Nephron progenitor cell (in vitro differentiated cells): ENCODE measurements at regions not wholly inside any gene's neighbourhood (a gene's known extent, or its start where the extent isn't known, plus 50 kb on each side); places are given as distances from the start of the nearest gene placed in this dataset.

Experiments
- DNase-seq: peaks from one replicate; pipeline ENCODE4 v3.0.0; 2021
- H3K27ac Mint-ChIP-seq: 2 replicates; pipeline ENCODE4 v1.8.0; 2021; ENCODE audit warnings: mild to moderate bottlenecking, moderate library complexity, mixed read lengths
- H3K27me3 Mint-ChIP-seq: 2 replicates; pipeline ENCODE4 v1.8.0; 2021; ENCODE audit warnings: mild to moderate bottlenecking, low read depth, mixed read lengths; ENCODE audit not compliant: poor library complexity
- H3K36me3 Mint-ChIP-seq: 2 replicates; pipeline ENCODE4 v1.8.0; 2021; ENCODE audit warnings: low read depth, mixed read lengths
- H3K4me1 Mint-ChIP-seq: 2 replicates; pipeline ENCODE4 v1.8.0; 2021; ENCODE audit warnings: mixed read lengths
- H3K4me3 Mint-ChIP-seq: 2 replicates; pipeline ENCODE4 v1.8.0; 2021; ENCODE audit warnings: mild to moderate bottlenecking, moderate library complexity, mixed read lengths
- H3K9me3 Mint-ChIP-seq: 2 replicates; pipeline ENCODE4 v1.8.0; 2021; ENCODE audit warnings: mild to moderate bottlenecking, moderate library complexity, mixed read lengths
- CTCF ChIP-seq: fragments of 200-600 bp; sonication (generic); IDR thresholded peaks from 2 replicates; pipeline ENCODE4 v1.5.0; 2021; ENCODE audit warnings: antibody characterized with exemption

GRCh38 chr6:63451238-63451637, 121.0 kb upstream of the LOC128125822 start:
- H3K27me3 Mint-ChIP-seq = no peaks in the 10 kb centered on the region
- H3K36me3 Mint-ChIP-seq = no peaks in the 10 kb centered on the region
- no peak for DNase-seq
- H3K4me1 Mint-ChIP-seq = no peaks in the 10 kb centered on the region
- no peak for TF ChIP-seq CTCF
- H3K27ac Mint-ChIP-seq = no peak overlapping the region
- H3K9me3 Mint-ChIP-seq = no peaks in the 10 kb centered on the region
- no peak overlapping the region for H3K4me3 Mint-ChIP-seq

GRCh38 chr6:63452125-63452524, 120.2 kb upstream of the LOC128125822 start:
- no peaks in the 10 kb centered on the region for H3K4me1 Mint-ChIP-seq
- DNase-seq = no peak
- no peaks in the 10 kb centered on the region for H3K27me3 Mint-ChIP-seq
- H3K9me3 Mint-ChIP-seq = no peaks in the 10 kb centered on the region
- TF ChIP-seq CTCF = no peak
- H3K27ac Mint-ChIP-seq = no peak overlapping the region
- no peak overlapping the region for H3K4me3 Mint-ChIP-seq
- no peaks in the 10 kb centered on the region for H3K36me3 Mint-ChIP-seq

- Mint-ChIP-seq H3K27ac (peak overlapping the region; percentile 78), H3K36me3 (no peaks in the 10 kb centered on the region), H3K4me1 (no peaks in the 10 kb centered on the region), H3K4me3 (no peak overlapping the region), H3K9me3 (no peaks in the 10 kb centered on the region), H3K27me3 (no peaks in the 10 kb centered on the region)
- TF ChIP-seq CTCF = no peak
- no peak for DNase-seq
These were observed 115.5 kb upstream of the LOC128125822 start for GRCh38 chr6:63456734-63457133.

GRCh38 chr6:63458480-63459115, 113.7 kb upstream of the LOC128125822 start:
- DNase-seq = no peak
- no peaks in the 10 kb centered on the region for H3K36me3 Mint-ChIP-seq
- no peaks in the 10 kb centered on the region for H3K9me3 Mint-ChIP-seq
- no peak overlapping the region for H3K4me3 Mint-ChIP-seq
- no peaks in the 10 kb centered on the region for H3K4me1 Mint-ChIP-seq
- no peaks in the 10 kb centered on the region for H3K27me3 Mint-ChIP-seq
- TF ChIP-seq CTCF = no peak
- no peak overlapping the region for H3K27ac Mint-ChIP-seq

GRCh38 chr6:63459814-63460213, 112.5 kb upstream of the LOC128125822 start:
- H3K4me3 Mint-ChIP-seq = no peak overlapping the region
- DNase-seq = no peak
- TF ChIP-seq CTCF = no peak
- H3K27ac Mint-ChIP-seq = no peak overlapping the region
- no peaks in the 10 kb centered on the region for H3K36me3 Mint-ChIP-seq
- no peaks in the 10 kb centered on the region for H3K4me1 Mint-ChIP-seq
- no peaks in the 10 kb centered on the region for H3K9me3 Mint-ChIP-seq
- no peaks in the 10 kb centered on the region for H3K27me3 Mint-ChIP-seq

- no peak overlapping the region for H3K27ac Mint-ChIP-seq
- H3K27me3 Mint-ChIP-seq = no peaks in the 10 kb centered on the region
- DNase-seq = no peak
- no peaks in the 10 kb centered on the region for H3K9me3 Mint-ChIP-seq
- H3K4me1 Mint-ChIP-seq = no peaks in the 10 kb centered on the region
- no peak for TF ChIP-seq CTCF
- no peaks in the 10 kb centered on the region for H3K36me3 Mint-ChIP-seq
- H3K4me3 Mint-ChIP-seq = no peak overlapping the region
These were observed 111.3 kb upstream of the LOC128125822 start for GRCh38 chr6:63460971-63461370.
